Vagina (tissue), 2 donors: ENCODE measurements at regions not wholly inside any gene's neighbourhood (a gene's known extent, or its start where the extent isn't known, plus 50 kb on each side); places are given as distances from the start of the nearest gene placed in this dataset.

Experiments
- DNase-seq, 2 donors: peaks; one replicate each; pipeline ENCODE4 v3.0.0-alpha.2; 2017; ENCODE audit errors: extremely low spot score in 2 of 2
- H3K27ac ChIP-seq: fragments of 200-600 bp; sonication (generic); one replicate; pipeline ENCODE4 v1.5.1; 2019
- H3K27me3 ChIP-seq: fragments of 200-600 bp; sonication (generic); one replicate; pipeline ENCODE4 v1.5.1; 2019
- H3K36me3 ChIP-seq, 2 donors: fragments of 200-600 bp; sonication (generic); one replicate each; pipeline ENCODE4 v1.5.1; 2017 to 2019
- H3K4me1 ChIP-seq: fragments of 200-600 bp; sonication (generic); one replicate; pipeline ENCODE4 v1.5.1; 2019
- H3K4me3 ChIP-seq, 2 donors: fragments of 200-600 bp; sonication (generic); 1 replicate in 1 of 2; 2 replicates in 1 of 2; pipeline ENCODE4 v1.5.1; 2016 to 2019
- H3K9me3 ChIP-seq: fragments of 200-600 bp; sonication (generic); one replicate; pipeline ENCODE4 v1.5.1; 2019
- POLR2A ChIP-seq, 2 donors: fragments of 450-650 bp; IDR thresholded peaks; one replicate each; pipeline ENCODE4 v1.6.1; 2017; ENCODE audit warnings: antibody characterized with exemption in 2 of 2, mild to moderate bottlenecking in 2 of 2, moderate library complexity in 2 of 2
- POLR2AphosphoS5 ChIP-seq, 2 donors: sonication (generic); formaldehyde crosslinking; IDR thresholded peaks; one replicate each; pipeline ENCODE4 v1.9.0; 2017; ENCODE audit warnings: antibody characterized with exemption in 2 of 2, mild to moderate bottlenecking in 2 of 2, low read depth in 1 of 2; ENCODE audit not compliant: insufficient read depth in 1 of 2
- intact Hi-C: fragments of 100-400 bp; cut with DNase I; formaldehyde crosslinking; loops from one replicate; pipeline ENCODE4 v1.15.1; 2023
- TF ChIP-seq, protein P1 (sequence below), 3 experiments: fragments of 450-650 bp in 2 of 3; fragments of 200-600 bp in 1 of 3; sonication (generic) in 1 of 3; IDR thresholded peaks; one replicate each; pipeline ENCODE4 v1.5.1; 2017 to 2019; ENCODE audit warnings: antibody characterized with exemption in 3 of 3, mild to moderate bottlenecking in 2 of 3, moderate library complexity in 2 of 3

DNA sequence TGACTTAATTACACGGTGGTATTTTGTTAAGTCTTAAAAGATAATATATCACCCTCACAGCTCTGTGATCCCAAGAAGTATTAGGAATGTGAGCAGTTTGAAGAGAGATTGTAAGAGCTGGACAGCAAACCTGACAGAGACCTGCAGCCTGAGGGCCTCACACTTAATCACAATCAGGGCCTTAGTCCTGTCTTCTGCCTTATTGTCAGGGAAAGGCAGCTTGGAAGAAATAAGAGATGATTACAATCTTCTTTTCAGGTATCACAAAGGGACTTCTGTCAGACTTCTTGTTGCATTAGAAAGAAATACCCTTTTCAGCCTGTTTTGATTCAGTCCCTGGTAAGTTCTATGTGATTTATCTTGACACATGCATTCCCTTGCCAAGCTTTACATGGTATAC is 1433.8 kb upstream of the SLC39A10 start:
- H3K36me3 ChIP-seq = no peaks in the 10 kb centered on the region
- no peak overlapping the region for H3K4me3 ChIP-seq
- DNase-seq = no peak
- no peaks in the 10 kb centered on the region for H3K27me3 ChIP-seq
- no peaks in the 10 kb centered on the region for H3K9me3 ChIP-seq
- no peak overlapping the region for H3K27ac ChIP-seq
- no peaks in the 10 kb centered on the region for H3K4me1 ChIP-seq
- TF ChIP-seq POLR2A (IDR thresholded peaks at IDR 0.05) (no peak), POLR2AphosphoS5 (IDR thresholded peaks at IDR 0.05; ENCODE audit: insufficient read depth in 1 of 2, low read depth in 1 of 2) (no peak)
- TF ChIP-seq, protein P1, sequence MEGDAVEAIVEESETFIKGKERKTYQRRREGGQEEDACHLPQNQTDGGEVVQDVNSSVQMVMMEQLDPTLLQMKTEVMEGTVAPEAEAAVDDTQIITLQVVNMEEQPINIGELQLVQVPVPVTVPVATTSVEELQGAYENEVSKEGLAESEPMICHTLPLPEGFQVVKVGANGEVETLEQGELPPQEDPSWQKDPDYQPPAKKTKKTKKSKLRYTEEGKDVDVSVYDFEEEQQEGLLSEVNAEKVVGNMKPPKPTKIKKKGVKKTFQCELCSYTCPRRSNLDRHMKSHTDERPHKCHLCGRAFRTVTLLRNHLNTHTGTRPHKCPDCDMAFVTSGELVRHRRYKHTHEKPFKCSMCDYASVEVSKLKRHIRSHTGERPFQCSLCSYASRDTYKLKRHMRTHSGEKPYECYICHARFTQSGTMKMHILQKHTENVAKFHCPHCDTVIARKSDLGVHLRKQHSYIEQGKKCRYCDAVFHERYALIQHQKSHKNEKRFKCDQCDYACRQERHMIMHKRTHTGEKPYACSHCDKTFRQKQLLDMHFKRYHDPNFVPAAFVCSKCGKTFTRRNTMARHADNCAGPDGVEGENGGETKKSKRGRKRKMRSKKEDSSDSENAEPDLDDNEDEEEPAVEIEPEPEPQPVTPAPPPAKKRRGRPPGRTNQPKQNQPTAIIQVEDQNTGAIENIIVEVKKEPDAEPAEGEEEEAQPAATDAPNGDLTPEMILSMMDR (IDR thresholded peaks at IDR 0.05) = no peak
- intact Hi-C loops = no loop called here

- Histone ChIP-seq H3K9me3 (no peaks in the 10 kb centered on the region), H3K27me3 (no peaks in the 10 kb centered on the region), H3K36me3 (no peaks in the 10 kb centered on the region), H3K27ac (no peak overlapping the region), H3K4me1 (no peaks in the 10 kb centered on the region), H3K4me3 (no peak overlapping the region)
- no peak for DNase-seq
- intact Hi-C loops = no loop called here
- TF ChIP-seq, protein P1 (IDR thresholded peaks at IDR 0.05) = no peak
- no peak for TF ChIP-seq POLR2AphosphoS5 (IDR thresholded peaks at IDR 0.05; ENCODE audit: insufficient read depth in 1 of 2, low read depth in 1 of 2)
- TF ChIP-seq POLR2A (IDR thresholded peaks at IDR 0.05) = no peak
These were observed 1442.8 kb upstream of the SLC39A10 start for GRCh38 chr2:194214192-194214591.

DNA sequence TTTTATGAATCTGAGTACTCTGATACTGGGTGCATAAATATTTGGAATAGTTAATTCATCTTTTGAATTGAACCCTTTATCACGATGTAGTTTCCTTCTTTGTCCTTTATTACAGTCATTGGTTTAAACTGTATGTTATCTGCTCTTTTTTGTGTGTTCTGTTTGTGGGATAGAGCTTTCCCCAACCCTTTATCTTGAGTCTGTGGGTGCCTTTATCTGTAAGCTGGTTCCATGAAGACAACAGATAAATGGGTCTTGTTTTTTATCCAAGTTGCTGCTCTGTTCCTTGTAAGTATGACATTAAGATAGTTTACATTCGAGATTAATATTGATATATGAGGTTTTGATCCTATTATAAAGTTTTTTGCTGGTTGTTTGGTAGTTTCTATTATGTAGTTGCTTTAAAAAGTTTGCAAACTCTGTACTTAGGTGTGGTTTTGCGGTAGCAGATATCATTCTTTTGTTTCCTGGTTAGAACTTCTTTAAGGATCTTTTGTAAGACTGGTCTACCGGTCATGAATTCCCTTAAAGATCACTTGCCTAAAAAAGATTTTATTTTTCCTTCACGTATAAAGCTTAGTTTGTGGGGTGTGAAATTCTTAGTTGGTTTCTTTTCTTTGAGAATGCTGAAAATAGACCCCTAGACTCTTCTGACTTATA is 1451.3 kb upstream of the SLC39A10 start:
- no peak overlapping the region for H3K27ac ChIP-seq
- intact Hi-C loops = no loop called here
- no peaks in the 10 kb centered on the region for H3K27me3 ChIP-seq
- no peaks in the 10 kb centered on the region for H3K36me3 ChIP-seq
- DNase-seq = no peak
- no peaks in the 10 kb centered on the region for H3K4me1 ChIP-seq
- no peaks in the 10 kb centered on the region for H3K9me3 ChIP-seq
- no peak for TF ChIP-seq POLR2A (IDR thresholded peaks at IDR 0.05)
- TF ChIP-seq, protein P1 (IDR thresholded peaks at IDR 0.05) = no peak
- TF ChIP-seq POLR2AphosphoS5 (IDR thresholded peaks at IDR 0.05; ENCODE audit: insufficient read depth in 1 of 2, low read depth in 1 of 2) = no peak
- H3K4me3 ChIP-seq = no peak overlapping the region

- intact Hi-C loops = no loop called here
- TF ChIP-seq, protein P1 (IDR thresholded peaks at IDR 0.05) = no peak
- TF ChIP-seq POLR2A (IDR thresholded peaks at IDR 0.05) (no peak), POLR2AphosphoS5 (IDR thresholded peaks at IDR 0.05; ENCODE audit: insufficient read depth in 1 of 2, low read depth in 1 of 2) (no peak)
- no peak for DNase-seq
These were observed 1453.1 kb upstream of the SLC39A10 start for GRCh38 chr2:194203898-194204297.

DNA sequence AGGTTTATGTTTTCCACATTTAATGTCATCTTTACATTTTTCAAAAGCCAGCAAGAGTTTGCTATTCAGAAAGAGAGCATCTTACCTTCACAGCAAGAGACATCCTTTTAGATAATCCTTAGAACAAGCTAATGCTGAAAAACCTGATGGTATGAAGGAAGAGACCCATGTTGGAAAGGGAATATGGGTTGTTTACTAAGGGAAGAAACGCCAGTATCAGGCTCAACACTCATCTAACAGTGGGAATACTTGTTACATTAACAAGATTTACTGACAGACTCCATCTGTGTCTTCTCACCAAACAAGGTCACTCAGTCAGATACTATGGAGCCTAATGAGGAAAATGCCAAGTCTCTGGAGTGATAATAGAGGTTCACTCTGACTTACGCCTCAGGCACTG is 1474.1 kb upstream of the SLC39A10 start:
- no peak for DNase-seq
- H3K4me3 ChIP-seq = no peak overlapping the region
- no peaks in the 10 kb centered on the region for H3K4me1 ChIP-seq
- no peak overlapping the region for H3K27ac ChIP-seq
- no peaks in the 10 kb centered on the region for H3K36me3 ChIP-seq
- H3K9me3 ChIP-seq = no peaks in the 10 kb centered on the region
- intact Hi-C loops = no loop called here
- no peaks in the 10 kb centered on the region for H3K27me3 ChIP-seq
- TF ChIP-seq, protein P1 (IDR thresholded peaks at IDR 0.05) = no peak
- TF ChIP-seq POLR2AphosphoS5 (IDR thresholded peaks at IDR 0.05; ENCODE audit: insufficient read depth in 1 of 2, low read depth in 1 of 2) (no peak), POLR2A (IDR thresholded peaks at IDR 0.05) (no peak)

More at GRCh38 chr2:194203898-194204297, 1453.1 kb upstream of the SLC39A10 start:
- no peaks in the 10 kb centered on the region for H3K9me3 ChIP-seq
- no peak overlapping the region for H3K27ac ChIP-seq
- H3K4me1 ChIP-seq = no peaks in the 10 kb centered on the region
- H3K4me3 ChIP-seq = no peak overlapping the region
- no peaks in the 10 kb centered on the region for H3K27me3 ChIP-seq
- no peaks in the 10 kb centered on the region for H3K36me3 ChIP-seq
